ENCODE measurements at regions not wholly inside any gene's neighbourhood (a gene's known extent, or its start where the extent isn't known, plus 50 kb on each side); places are given as distances from the start of the nearest gene placed in this dataset.

DNA sequence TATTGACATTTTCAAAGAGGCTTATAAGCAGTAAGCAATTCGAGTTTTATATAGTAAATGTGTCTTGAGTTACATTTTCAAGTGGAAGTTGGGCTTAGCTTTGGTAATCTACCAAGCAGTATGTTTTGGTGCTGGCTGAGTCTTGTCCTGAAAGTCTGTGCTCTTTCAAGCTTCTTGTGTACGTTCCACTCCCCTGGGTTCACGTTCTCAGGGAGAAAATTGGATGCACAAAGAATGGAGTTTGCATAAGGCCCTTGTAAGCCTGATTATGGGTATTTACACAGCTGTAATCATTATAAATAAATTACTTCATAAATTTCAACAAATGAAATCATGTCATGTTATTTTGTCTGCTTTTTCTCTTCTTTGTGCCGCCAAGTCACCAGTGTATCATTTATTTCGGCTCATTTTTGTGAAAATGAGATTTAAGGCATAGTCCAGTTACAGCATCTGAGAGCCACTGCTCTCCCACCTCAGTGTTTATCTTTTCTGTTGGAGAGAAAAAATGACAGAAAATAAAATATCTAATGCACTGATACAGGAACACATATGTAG, 262.5 kb downstream of the BTBD3 start:
- Histone ChIP-seq H2AFZ (ENCODE audit: low read depth, low read length) (no peak overlapping the region), H3K27ac (ENCODE audit: insufficient read depth, low read depth, low read length) (no peak overlapping the region), H3K9ac (replicated peaks; ENCODE audit: extremely low read depth, insufficient read depth, low read length) (no peak overlapping the region), H3K36me3 (ENCODE audit: control insufficient read depth in 2 of 2, extremely low read depth in 1 of 2, insufficient read depth in 2 of 2, low read length in 2 of 2) (no peaks in the 10 kb centered on the region), H3K9me1 (replicated peaks; ENCODE audit: control insufficient read depth, extremely low read depth, insufficient read depth, low read length) (no peaks in the 10 kb centered on the region), H3K4me3 (replicated peaks in 1 of 3; ENCODE audit: insufficient read depth in 1 of 3, low read depth in 1 of 3, low read length in 3 of 3) (no peak overlapping the region), H3K79me2 (ENCODE audit: control insufficient read depth, insufficient read depth, low read length) (no peaks in the 10 kb centered on the region), H3K9me3 (replicated peaks; ENCODE audit: control insufficient read depth, insufficient read depth, low read length) (no peaks in the 10 kb centered on the region), H4K20me1 (replicated peaks; ENCODE audit: control insufficient read depth, extremely low read depth, insufficient read depth, low read length) (no peaks in the 10 kb centered on the region), H3K4me1 (ENCODE audit: control insufficient read depth, extremely low read depth, insufficient read depth, low read length) (no peaks in the 10 kb centered on the region), H3K27me3 (ENCODE audit: control insufficient read depth in 2 of 2, insufficient read depth in 2 of 2, low read length in 2 of 2) (no peaks in the 10 kb centered on the region), H3K4me2 (ENCODE audit: insufficient read depth, low read length) (no peak overlapping the region)
- dilution Hi-C loops (cut with MboI; ENCODE audit: extremely low pct_ligation_motif_present, low sequenced_read_pairs), result no loop called here
- TF ChIP-seq JUN (IDR thresholded peaks at IDR 0.05; ENCODE audit: borderline replicate concordance, insufficient read depth, insufficient read length, low read depth) (no peak), GATA2 (IDR thresholded peaks at IDR 0.05; ENCODE audit: insufficient read depth, insufficient read length, low read depth, low read length) (no peak), EZH2 (IDR thresholded peaks at IDR 0.05; ENCODE audit: borderline replicate concordance, low read depth, low read length, severe bottlenecking) (no peak), MYC (IDR thresholded peaks at IDR 0.05; ENCODE audit: low read depth, low read length) (no peak), FOS (IDR thresholded peaks at IDR 0.05; ENCODE audit: borderline replicate concordance, insufficient read depth, low read length) (no peak), POLR2A (IDR thresholded peaks at IDR 0.05; ENCODE audit: low read depth, low read length) (no peak), POLR2AphosphoS5 (IDR thresholded peaks at IDR 0.05; ENCODE audit: insufficient read depth, low read depth, low read length) (no peak), CTCF (IDR thresholded peaks at IDR 0.05; ENCODE audit: extremely low read depth in 1 of 2, insufficient read depth in 1 of 2, low read depth in 1 of 2, low read length in 2 of 2) (no peak)
- TF ChIP-seq, protein P1, sequence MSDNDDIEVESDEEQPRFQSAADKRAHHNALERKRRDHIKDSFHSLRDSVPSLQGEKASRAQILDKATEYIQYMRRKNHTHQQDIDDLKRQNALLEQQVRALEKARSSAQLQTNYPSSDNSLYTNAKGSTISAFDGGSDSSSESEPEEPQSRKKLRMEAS (IDR thresholded peaks at IDR 0.05; ENCODE audit: insufficient read depth, insufficient read length), result no peak
- DNase-seq (ENCODE audit: low read depth, low spot score) (no peak), FAIRE-seq (no peak)
- BruUV-seq (replicated peaks), result no TSS peak
- intact Hi-C loops (cut with micrococcal nuclease), result no loop called here
- ChIA-PET POLR2A (no interaction called here), CTCF (interaction anchor here (1.2 to 1.4 kb wide), 2 partner anchors 13 to 28 kb away, joined by 3 read pairs; no protein-coding TSS in a partner anchor)
